PFSK-1 (cell line): ENCODE measurements at regions not wholly inside any gene's neighbourhood (a gene's known extent, or its start where the extent isn't known, plus 50 kb on each side); places are given as distances from the start of the nearest gene placed in this dataset.

ENCODE experiments used
- FOXP2 ChIP-seq: optimal IDR thresholded peaks from 2 replicates; pipeline ENCODE3; 2011; ENCODE audit warnings: borderline replicate concordance, control low read depth, inconsistent platforms; ENCODE audit not compliant: insufficient read depth; ENCODE audit errors: extremely low read length, extremely low read depth
- POLR2AphosphoS5 ChIP-seq: IDR thresholded peaks from 2 replicates; pipeline ENCODE4 v1.6.1; 2012; ENCODE audit warnings: low read depth, mild to moderate bottlenecking, control low read depth, low read length, moderate library complexity
- SIN3A ChIP-seq: IDR thresholded peaks from 2 replicates; pipeline ENCODE4 v1.6.1; 2012; ENCODE audit warnings: mild to moderate bottlenecking, low read length, moderate library complexity, borderline replicate concordance; ENCODE audit not compliant: insufficient read depth
- TAF1 ChIP-seq: IDR thresholded peaks from 2 replicates; pipeline ENCODE4 v1.6.1; 2012; ENCODE audit warnings: low read length, control low read depth, borderline replicate concordance; ENCODE audit not compliant: insufficient read depth
- TF ChIP-seq, protein P1 (sequence below), 2 experiments: IDR thresholded peaks; 2 replicates each; pipeline versions ENCODE4 v1.6.1 to v1.8.0; 2011 to 2012; ENCODE audit warnings: low read depth in 2 of 2, low read length in 2 of 2, control low read depth in 1 of 2, inconsistent platforms in 1 of 2, mild to moderate bottlenecking in 1 of 2, moderate library complexity in 1 of 2; ENCODE audit not compliant: insufficient read depth in 1 of 2

- TF ChIP-seq SIN3A (no peak), FOXP2 (no peak), POLR2AphosphoS5 (no peak), TAF1 (no peak)
- TF ChIP-seq, protein P1, sequence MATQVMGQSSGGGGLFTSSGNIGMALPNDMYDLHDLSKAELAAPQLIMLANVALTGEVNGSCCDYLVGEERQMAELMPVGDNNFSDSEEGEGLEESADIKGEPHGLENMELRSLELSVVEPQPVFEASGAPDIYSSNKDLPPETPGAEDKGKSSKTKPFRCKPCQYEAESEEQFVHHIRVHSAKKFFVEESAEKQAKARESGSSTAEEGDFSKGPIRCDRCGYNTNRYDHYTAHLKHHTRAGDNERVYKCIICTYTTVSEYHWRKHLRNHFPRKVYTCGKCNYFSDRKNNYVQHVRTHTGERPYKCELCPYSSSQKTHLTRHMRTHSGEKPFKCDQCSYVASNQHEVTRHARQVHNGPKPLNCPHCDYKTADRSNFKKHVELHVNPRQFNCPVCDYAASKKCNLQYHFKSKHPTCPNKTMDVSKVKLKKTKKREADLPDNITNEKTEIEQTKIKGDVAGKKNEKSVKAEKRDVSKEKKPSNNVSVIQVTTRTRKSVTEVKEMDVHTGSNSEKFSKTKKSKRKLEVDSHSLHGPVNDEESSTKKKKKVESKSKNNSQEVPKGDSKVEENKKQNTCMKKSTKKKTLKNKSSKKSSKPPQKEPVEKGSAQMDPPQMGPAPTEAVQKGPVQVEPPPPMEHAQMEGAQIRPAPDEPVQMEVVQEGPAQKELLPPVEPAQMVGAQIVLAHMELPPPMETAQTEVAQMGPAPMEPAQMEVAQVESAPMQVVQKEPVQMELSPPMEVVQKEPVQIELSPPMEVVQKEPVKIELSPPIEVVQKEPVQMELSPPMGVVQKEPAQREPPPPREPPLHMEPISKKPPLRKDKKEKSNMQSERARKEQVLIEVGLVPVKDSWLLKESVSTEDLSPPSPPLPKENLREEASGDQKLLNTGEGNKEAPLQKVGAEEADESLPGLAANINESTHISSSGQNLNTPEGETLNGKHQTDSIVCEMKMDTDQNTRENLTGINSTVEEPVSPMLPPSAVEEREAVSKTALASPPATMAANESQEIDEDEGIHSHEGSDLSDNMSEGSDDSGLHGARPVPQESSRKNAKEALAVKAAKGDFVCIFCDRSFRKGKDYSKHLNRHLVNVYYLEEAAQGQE (IDR thresholded peaks at IDR 0.05; ENCODE audit: insufficient read depth in 1 of 2, low read depth in 2 of 2, low read length in 2 of 2): no peak
Observed at GRCh38 chr20:48489656-48490055, 338.1 kb downstream of the PREX1 start.

DNA sequence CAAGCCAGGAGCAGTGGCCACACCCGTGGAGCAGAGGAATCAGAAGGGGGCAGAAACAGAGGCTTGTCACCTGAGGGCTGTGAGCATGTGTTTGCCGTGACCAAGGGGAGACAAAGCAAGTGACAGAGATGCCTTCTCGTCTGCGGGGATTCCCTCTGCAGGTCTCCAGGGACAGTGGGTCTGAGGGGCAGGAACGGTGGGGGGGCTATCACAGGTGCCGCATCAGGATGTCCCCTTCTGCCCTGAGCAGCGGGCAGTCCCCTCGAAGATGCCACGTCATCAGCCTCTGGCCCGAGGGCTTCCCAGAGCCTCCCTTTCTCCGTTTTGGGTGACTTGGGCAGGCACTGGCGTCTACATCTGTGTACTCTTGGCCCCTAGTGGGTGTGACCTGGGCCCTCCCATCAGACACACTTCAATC, 338.7 kb downstream of the PREX1 start:
- TF ChIP-seq POLR2AphosphoS5 (no peak), SIN3A (no peak), TAF1 (no peak), FOXP2 (no peak)
- TF ChIP-seq, protein P1 (IDR thresholded peaks at IDR 0.05; ENCODE audit: insufficient read depth in 1 of 2, low read depth in 2 of 2, low read length in 2 of 2): no peak

DNA sequence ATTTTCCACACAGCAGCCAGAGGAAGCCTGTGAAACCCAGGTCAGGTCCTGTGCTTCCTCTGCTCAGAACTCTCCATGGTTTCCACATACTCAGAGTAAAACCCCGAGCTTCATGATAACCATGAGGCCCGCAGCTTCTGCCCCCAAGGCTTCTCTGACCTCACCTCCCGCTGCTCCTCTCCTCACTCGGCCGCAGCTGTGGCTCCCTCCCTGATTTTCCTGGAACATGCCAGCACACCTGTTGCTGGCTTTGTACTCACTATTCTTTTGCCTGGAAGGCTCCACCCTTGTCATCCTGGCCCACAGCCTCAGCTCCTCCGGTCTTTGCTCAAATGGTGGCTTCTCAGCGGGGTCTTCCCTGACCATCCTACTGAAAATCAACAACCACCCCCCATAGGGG, 341.7 kb downstream of the PREX1 start:
- no peak for TF ChIP-seq SIN3A
- TF ChIP-seq POLR2AphosphoS5: no peak
- no peak for TF ChIP-seq TAF1
- TF ChIP-seq FOXP2: no peak
- TF ChIP-seq, protein P1 (IDR thresholded peaks at IDR 0.05; ENCODE audit: insufficient read depth in 1 of 2, low read depth in 2 of 2, low read length in 2 of 2): no peak

GRCh38 chr20:48483334-48484066, 344.3 kb downstream of the PREX1 start:
- TF ChIP-seq POLR2AphosphoS5 (no peak), SIN3A (no peak)

GRCh38 chr20:48482790-48483189, 345.0 kb downstream of the PREX1 start:
- TF ChIP-seq, protein P1 (IDR thresholded peaks at IDR 0.05; ENCODE audit: insufficient read depth in 1 of 2, low read depth in 2 of 2, low read length in 2 of 2): no peak
- TF ChIP-seq SIN3A (no peak), TAF1 (no peak), POLR2AphosphoS5 (no peak), FOXP2 (no peak)
